ENCODE measurements at regions not wholly inside any gene's neighbourhood (a gene's known extent, or its start where the extent isn't known, plus 50 kb on each side); places are given as distances from the start of the nearest gene placed in this dataset.

DNA sequence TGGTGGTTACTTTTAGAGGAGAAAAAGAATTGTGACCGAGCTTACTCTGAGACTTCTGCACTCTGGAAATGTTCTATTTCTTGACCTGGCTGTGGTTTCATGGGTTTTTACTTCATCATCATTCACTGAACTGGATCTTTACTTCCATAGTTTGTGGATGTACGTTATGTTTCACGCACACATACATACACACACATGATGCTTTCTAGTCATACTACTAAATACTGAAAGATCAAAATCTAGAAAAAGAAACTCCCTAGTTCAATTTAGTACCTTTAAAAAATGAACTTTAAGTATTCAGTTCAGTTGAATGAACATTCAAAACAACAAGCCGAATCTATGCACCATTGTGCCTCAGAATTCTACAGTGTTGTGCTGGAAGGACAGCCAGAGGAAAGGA is 65.0 kb downstream of the TEX35 start:
- TF ChIP-seq, protein P1, sequence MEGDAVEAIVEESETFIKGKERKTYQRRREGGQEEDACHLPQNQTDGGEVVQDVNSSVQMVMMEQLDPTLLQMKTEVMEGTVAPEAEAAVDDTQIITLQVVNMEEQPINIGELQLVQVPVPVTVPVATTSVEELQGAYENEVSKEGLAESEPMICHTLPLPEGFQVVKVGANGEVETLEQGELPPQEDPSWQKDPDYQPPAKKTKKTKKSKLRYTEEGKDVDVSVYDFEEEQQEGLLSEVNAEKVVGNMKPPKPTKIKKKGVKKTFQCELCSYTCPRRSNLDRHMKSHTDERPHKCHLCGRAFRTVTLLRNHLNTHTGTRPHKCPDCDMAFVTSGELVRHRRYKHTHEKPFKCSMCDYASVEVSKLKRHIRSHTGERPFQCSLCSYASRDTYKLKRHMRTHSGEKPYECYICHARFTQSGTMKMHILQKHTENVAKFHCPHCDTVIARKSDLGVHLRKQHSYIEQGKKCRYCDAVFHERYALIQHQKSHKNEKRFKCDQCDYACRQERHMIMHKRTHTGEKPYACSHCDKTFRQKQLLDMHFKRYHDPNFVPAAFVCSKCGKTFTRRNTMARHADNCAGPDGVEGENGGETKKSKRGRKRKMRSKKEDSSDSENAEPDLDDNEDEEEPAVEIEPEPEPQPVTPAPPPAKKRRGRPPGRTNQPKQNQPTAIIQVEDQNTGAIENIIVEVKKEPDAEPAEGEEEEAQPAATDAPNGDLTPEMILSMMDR (IDR thresholded peaks at IDR 0.05) = no peak
- TF ChIP-seq EZH2 (IDR thresholded peaks at IDR 0.05; ENCODE audit: borderline replicate concordance, insufficient read depth, low read depth, low read length, poor library complexity, severe bottlenecking) = no peak
